OCI-LY7 (cell line): ENCODE measurements at regions not wholly inside any gene's neighbourhood (a gene's known extent, or its start where the extent isn't known, plus 50 kb on each side); places are given as distances from the start of the nearest gene placed in this dataset.

ENCODE experiments used
- BruUV-seq: library from RNA; stranded (reverse); fragments of 400-500 nt; replicated peaks from 2 replicates; lab custom pipeline; 2021; lab: Mats Ljungman, UMichigan
- CTCF ChIA-PET: fragments of 300-600 bp; sonication (Branson Sonifier 250); formaldehyde crosslinking; loops from one replicate; lab custom pipeline; 2022; ENCODE audit warnings: antibody characterized with exemption; ENCODE audit not compliant: unreplicated experiment; lab: Charles Lee
- POLR2A ChIA-PET: fragments of 300-600 bp; sonication (Branson Sonifier 250); formaldehyde crosslinking; loops from one replicate; lab custom pipeline; 2022; ENCODE audit warnings: antibody characterized with exemption; lab: Charles Lee
- DNase-seq: peaks from one replicate; pipeline ENCODE4 v3.0.0-alpha.2; 2015; ENCODE audit warnings: low spot score
- H2AFZ ChIP-seq: fragments of 200-600 bp; sonication (generic), shearing (Covaris generic); 2 replicates; pipeline ENCODE4 v1.6.1; 2014; ENCODE audit warnings: mild to moderate bottlenecking, antibody characterized with exemption, low read length, moderate library complexity
- H3K27ac ChIP-seq: fragments of 200-600 bp; sonication (generic); 2 replicates; pipeline ENCODE4 v1.5.1; 2014; ENCODE audit warnings: mixed run types, low read depth, mild to moderate bottlenecking, moderate library complexity, low read length, inconsistent platforms; ENCODE audit not compliant: poor library complexity, severe bottlenecking
- H3K36me3 ChIP-seq: fragments of 200-600 bp; sonication (generic); 2 replicates; pipeline ENCODE4 v1.6.1; 2014; ENCODE audit warnings: mild to moderate bottlenecking, antibody characterized with exemption, low read length, moderate library complexity, mixed read lengths; ENCODE audit not compliant: insufficient read depth
- H3K4me1 ChIP-seq: fragments of 200-600 bp; sonication (generic); 2 replicates; pipeline ENCODE4 v1.5.1; 2014; ENCODE audit warnings: mild to moderate bottlenecking, low read length; ENCODE audit not compliant: insufficient read depth, poor library complexity, severe bottlenecking
- H3K4me2 ChIP-seq: fragments of 200-600 bp; sonication (generic); 2 replicates; pipeline ENCODE4 v1.6.1; 2014; ENCODE audit warnings: mild to moderate bottlenecking, low read length
- H3K4me3 ChIP-seq: fragments of 200-600 bp; sonication (generic); 2 replicates; pipeline ENCODE4 v1.5.1; 2014; ENCODE audit warnings: mild to moderate bottlenecking, low read depth, low read length; ENCODE audit not compliant: poor library complexity, severe bottlenecking
- H3K79me2 ChIP-seq: fragments of 200-600 bp; sonication (generic); 2 replicates; pipeline ENCODE4 v1.6.1; 2016; ENCODE audit warnings: low read depth, mild to moderate bottlenecking, low read length, moderate library complexity, mixed read lengths; ENCODE audit not compliant: insufficient read depth
- H3K9me2 ChIP-seq: fragments of 200-600 bp; sonication (generic); 2 replicates; pipeline ENCODE4 v1.6.1; 2016; ENCODE audit warnings: mild to moderate bottlenecking, low read length, mixed read lengths; ENCODE audit not compliant: insufficient read depth
- H3K9me3 ChIP-seq: fragments of 200-600 bp; sonication (generic); 2 replicates; pipeline ENCODE4 v1.6.1; 2014; ENCODE audit warnings: mild to moderate bottlenecking, mixed run types, low read length, mixed read lengths
- H4K20me1 ChIP-seq: fragments of 200-600 bp; sonication (generic); 2 replicates; pipeline ENCODE4 v1.6.1; 2014; ENCODE audit warnings: mild to moderate bottlenecking, antibody characterized with exemption, low read length, moderate library complexity, mixed read lengths; ENCODE audit not compliant: insufficient read depth
- EZH2phosphoT487 ChIP-seq: fragments of 200-600 bp; sonication (generic); IDR thresholded peaks from 2 replicates; pipeline ENCODE4 v1.6.1; 2018; ENCODE audit warnings: low read depth, borderline replicate concordance, mild to moderate bottlenecking, mixed run types, antibody characterized with exemption, low read length, moderate library complexity, mixed read lengths
- intact Hi-C: fragments of 100-400 bp; cut with micrococcal nuclease; formaldehyde crosslinking; loops from one replicate; pipeline ENCODE4 v1.10.0; 2022; ENCODE audit not compliant: unreplicated experiment
- TF ChIP-seq, protein P1 (sequence below): fragments of 200-600 bp; sonication (generic); conservative IDR thresholded peaks from 2 replicates; pipeline ENCODE4 v1.5.1; 2014; ENCODE audit warnings: mild to moderate bottlenecking, antibody characterized with exemption, low read length, moderate library complexity, mixed read lengths

DNA sequence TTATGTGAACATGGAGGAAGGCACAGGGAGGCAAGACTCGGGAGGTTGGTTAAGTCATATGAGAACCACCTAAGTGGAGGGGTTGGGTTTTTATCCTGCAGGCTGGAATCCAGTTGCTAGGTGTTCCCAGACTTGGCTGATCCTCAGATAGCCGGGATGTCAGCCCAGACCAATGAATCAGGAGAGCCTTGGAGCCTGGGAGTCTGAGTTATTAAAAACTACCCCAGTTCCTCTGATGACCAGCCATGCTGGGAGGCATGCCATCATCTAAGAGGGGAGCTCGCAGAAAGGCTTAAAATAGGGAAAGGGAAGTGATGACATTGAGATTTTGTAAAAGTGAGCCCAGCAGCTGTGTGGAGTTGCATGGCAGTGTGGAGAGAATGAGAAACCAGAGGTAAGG is 238.1 kb downstream of the ZNF248 start:
- Histone ChIP-seq H3K4me2 (no peak overlapping the region), H3K4me1 (no peaks in the 10 kb centered on the region), H3K9me3 (no peaks in the 10 kb centered on the region), H2AFZ (no peak overlapping the region), H3K79me2 (no peaks in the 10 kb centered on the region), H3K27ac (no peak overlapping the region), H3K9me2 (no peaks in the 10 kb centered on the region), H3K4me3 (no peak overlapping the region), H3K36me3 (no peaks in the 10 kb centered on the region), H4K20me1 (no peaks in the 10 kb centered on the region)
- no TSS peak for BruUV-seq
- no peak for DNase-seq
- CTCF ChIA-PET: no interaction called here
- POLR2A ChIA-PET: no interaction called here
- intact Hi-C loops: no loop called here
- TF ChIP-seq, protein P1, sequence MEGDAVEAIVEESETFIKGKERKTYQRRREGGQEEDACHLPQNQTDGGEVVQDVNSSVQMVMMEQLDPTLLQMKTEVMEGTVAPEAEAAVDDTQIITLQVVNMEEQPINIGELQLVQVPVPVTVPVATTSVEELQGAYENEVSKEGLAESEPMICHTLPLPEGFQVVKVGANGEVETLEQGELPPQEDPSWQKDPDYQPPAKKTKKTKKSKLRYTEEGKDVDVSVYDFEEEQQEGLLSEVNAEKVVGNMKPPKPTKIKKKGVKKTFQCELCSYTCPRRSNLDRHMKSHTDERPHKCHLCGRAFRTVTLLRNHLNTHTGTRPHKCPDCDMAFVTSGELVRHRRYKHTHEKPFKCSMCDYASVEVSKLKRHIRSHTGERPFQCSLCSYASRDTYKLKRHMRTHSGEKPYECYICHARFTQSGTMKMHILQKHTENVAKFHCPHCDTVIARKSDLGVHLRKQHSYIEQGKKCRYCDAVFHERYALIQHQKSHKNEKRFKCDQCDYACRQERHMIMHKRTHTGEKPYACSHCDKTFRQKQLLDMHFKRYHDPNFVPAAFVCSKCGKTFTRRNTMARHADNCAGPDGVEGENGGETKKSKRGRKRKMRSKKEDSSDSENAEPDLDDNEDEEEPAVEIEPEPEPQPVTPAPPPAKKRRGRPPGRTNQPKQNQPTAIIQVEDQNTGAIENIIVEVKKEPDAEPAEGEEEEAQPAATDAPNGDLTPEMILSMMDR: no peak
- TF ChIP-seq EZH2phosphoT487: no peak

DNA sequence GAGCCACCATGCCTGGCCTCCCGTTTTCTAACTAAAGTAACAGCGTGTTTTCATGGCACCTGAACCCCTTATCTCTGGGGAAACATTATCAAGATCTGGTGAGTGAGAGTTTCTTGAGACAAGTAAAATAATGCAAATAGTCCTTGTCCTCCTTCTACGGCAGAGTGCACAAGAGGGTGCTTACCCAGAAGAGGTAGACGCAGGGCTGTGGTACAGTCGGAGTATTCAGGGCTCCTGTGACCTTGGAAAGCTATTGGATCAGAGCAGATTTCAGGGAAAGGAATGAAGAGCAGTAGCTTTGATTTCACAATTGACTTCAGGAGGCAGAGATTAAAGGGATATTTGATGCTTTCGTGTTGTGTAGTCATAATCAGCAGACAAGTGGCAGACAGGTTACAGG is 269.1 kb downstream of the ZNF248 start:
- no peak for DNase-seq
- Histone ChIP-seq H3K36me3 (no peaks in the 10 kb centered on the region), H3K79me2 (no peaks in the 10 kb centered on the region), H4K20me1 (no peaks in the 10 kb centered on the region), H3K9me3 (no peaks in the 10 kb centered on the region), H3K27ac (no peak overlapping the region), H3K4me2 (no peak overlapping the region), H2AFZ (no peak overlapping the region), H3K9me2 (no peaks in the 10 kb centered on the region), H3K4me1 (no peaks in the 10 kb centered on the region), H3K4me3 (no peak overlapping the region)
- intact Hi-C loops: no loop called here
- TF ChIP-seq, protein P1: no peak
- no peak for TF ChIP-seq EZH2phosphoT487
- CTCF ChIA-PET: no interaction called here
- BruUV-seq: no TSS peak
- POLR2A ChIA-PET: no interaction called here

DNA sequence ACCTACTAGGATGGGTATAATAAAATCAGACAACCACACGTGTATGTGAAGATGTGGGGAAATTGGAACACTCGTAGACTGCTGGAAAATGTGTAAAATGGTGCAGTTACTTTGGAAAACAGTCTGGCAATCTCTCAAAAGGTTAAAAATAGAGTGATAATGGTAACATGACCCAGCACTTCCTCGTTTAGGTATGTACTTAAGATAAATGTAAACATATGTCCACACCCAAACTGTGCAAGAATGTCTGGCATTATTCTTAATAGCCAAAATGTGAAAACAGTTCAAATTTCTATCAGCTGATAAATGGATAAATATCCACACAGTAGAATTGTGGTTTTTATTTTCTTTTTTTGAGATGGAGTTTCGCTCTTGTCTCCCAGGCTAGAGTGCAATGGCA is 272.8 kb downstream of the ZNF248 start:
- no TSS peak for BruUV-seq
- intact Hi-C loops: no loop called here
- ChIA-PET CTCF (no interaction called here), POLR2A (no interaction called here)
- TF ChIP-seq EZH2phosphoT487: no peak
- Histone ChIP-seq H4K20me1 (no peaks in the 10 kb centered on the region), H2AFZ (no peak overlapping the region), H3K27ac (no peak overlapping the region), H3K4me2 (no peak overlapping the region), H3K4me3 (no peak overlapping the region), H3K4me1 (no peaks in the 10 kb centered on the region), H3K79me2 (no peaks in the 10 kb centered on the region), H3K36me3 (no peaks in the 10 kb centered on the region), H3K9me3 (no peaks in the 10 kb centered on the region), H3K9me2 (no peaks in the 10 kb centered on the region)
- no peak for DNase-seq
